Hepatocyte (in vitro differentiated cells): ENCODE measurements at regions not wholly inside any gene's neighbourhood (a gene's known extent, or its start where the extent isn't known, plus 50 kb on each side); places are given as distances from the start of the nearest gene placed in this dataset.

Experiments used
- DNase-seq: peaks from one replicate; pipeline ENCODE4 v3.0.0-alpha.2; 2016; ENCODE audit warnings: low spot score
- H2AFZ ChIP-seq: fragments of 200-600 bp; sonication (generic); 2 replicates; pipeline ENCODE4 v1.6.0; 2016; ENCODE audit warnings: antibody characterized with exemption, mild to moderate bottlenecking
- H3K27ac ChIP-seq: fragments of 200-600 bp; sonication (generic); 2 replicates; pipeline ENCODE4 v1.5.1; 2016; ENCODE audit warnings: mild to moderate bottlenecking
- H3K27me3 ChIP-seq: fragments of 200-600 bp; sonication (generic); 2 replicates; pipeline ENCODE4 v1.6.1; 2016
- H3K36me3 ChIP-seq: fragments of 200-600 bp; sonication (generic); replicated peaks from 2 replicates; pipeline ENCODE4 v1.5.1; 2016; ENCODE audit warnings: low read depth; ENCODE audit not compliant: insufficient read depth
- H3K4me1 ChIP-seq: fragments of 200-600 bp; sonication (generic); 2 replicates; pipeline ENCODE4 v1.5.1; 2016; ENCODE audit warnings: mild to moderate bottlenecking, moderate library complexity; ENCODE audit not compliant: insufficient read depth
- H3K4me2 ChIP-seq: fragments of 200-600 bp; sonication (generic); 2 replicates; pipeline ENCODE4 v1.6.0; 2016
- H3K4me3 ChIP-seq: fragments of 200-600 bp; sonication (generic); 2 replicates; pipeline ENCODE4 v1.5.1; 2016; ENCODE audit warnings: mild to moderate bottlenecking
- H3K79me2 ChIP-seq: fragments of 200-600 bp; sonication (generic); 2 replicates; pipeline ENCODE4 v1.6.0; 2017; ENCODE audit warnings: mild to moderate bottlenecking
- H3K9me2 ChIP-seq: fragments of 200-600 bp; sonication (generic); replicated peaks from 2 replicates; pipeline ENCODE4 v1.6.0; 2017; ENCODE audit warnings: mild to moderate bottlenecking; ENCODE audit not compliant: insufficient read depth
- H3K9me3 ChIP-seq: fragments of 200-600 bp; sonication (generic); 2 replicates; pipeline ENCODE4 v1.5.1; 2016; ENCODE audit warnings: low read depth, mild to moderate bottlenecking
- H4K20me1 ChIP-seq: fragments of 200-600 bp; sonication (generic); 2 replicates; pipeline ENCODE4 v1.6.0; 2016; ENCODE audit warnings: mild to moderate bottlenecking; ENCODE audit not compliant: insufficient read depth, poor library complexity, severe bottlenecking
- EZH2 ChIP-seq: fragments of 200-600 bp; sonication (generic); IDR thresholded peaks from 2 replicates; pipeline ENCODE4 v1.6.1; 2016; ENCODE audit warnings: antibody characterized with exemption, mild to moderate bottlenecking, borderline replicate concordance
- EZH2phosphoT487 ChIP-seq: fragments of 200-600 bp; sonication (generic); IDR thresholded peaks from one replicate; pipeline ENCODE4 v1.6.1; 2018; ENCODE audit warnings: antibody characterized with exemption, mild to moderate bottlenecking, low read depth, moderate library complexity; ENCODE audit not compliant: unreplicated experiment, severe bottlenecking
- WGBS: methylation state at CpG from one replicate; pipeline ENCODE4 v1.1.6; 2016; ENCODE audit warnings: low lambda C conversion rate; ENCODE audit errors: missing lambda C conversion rate; 5-methylcytosine and 5-hydroxymethylcytosine counted together
- TF ChIP-seq, protein P1 (sequence below): fragments of 200-600 bp; sonication (generic); IDR thresholded peaks from 2 replicates; pipeline ENCODE4 v1.5.1; 2016; ENCODE audit warnings: antibody characterized with exemption, mild to moderate bottlenecking; ENCODE audit not compliant: poor library complexity

- no peaks in the 10 kb centered on the region for H3K27me3 ChIP-seq
- no peaks in the 10 kb centered on the region for H3K9me2 ChIP-seq
- no peaks in the 10 kb centered on the region for H3K36me3 ChIP-seq
- TF ChIP-seq, protein P1, sequence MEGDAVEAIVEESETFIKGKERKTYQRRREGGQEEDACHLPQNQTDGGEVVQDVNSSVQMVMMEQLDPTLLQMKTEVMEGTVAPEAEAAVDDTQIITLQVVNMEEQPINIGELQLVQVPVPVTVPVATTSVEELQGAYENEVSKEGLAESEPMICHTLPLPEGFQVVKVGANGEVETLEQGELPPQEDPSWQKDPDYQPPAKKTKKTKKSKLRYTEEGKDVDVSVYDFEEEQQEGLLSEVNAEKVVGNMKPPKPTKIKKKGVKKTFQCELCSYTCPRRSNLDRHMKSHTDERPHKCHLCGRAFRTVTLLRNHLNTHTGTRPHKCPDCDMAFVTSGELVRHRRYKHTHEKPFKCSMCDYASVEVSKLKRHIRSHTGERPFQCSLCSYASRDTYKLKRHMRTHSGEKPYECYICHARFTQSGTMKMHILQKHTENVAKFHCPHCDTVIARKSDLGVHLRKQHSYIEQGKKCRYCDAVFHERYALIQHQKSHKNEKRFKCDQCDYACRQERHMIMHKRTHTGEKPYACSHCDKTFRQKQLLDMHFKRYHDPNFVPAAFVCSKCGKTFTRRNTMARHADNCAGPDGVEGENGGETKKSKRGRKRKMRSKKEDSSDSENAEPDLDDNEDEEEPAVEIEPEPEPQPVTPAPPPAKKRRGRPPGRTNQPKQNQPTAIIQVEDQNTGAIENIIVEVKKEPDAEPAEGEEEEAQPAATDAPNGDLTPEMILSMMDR = no peak
- TF ChIP-seq EZH2 = no peak
- no peak for TF ChIP-seq EZH2phosphoT487
- WGBS = 70% methylated on average over 8 of the region's 10 CpGs
- no peaks in the 10 kb centered on the region for H3K79me2 ChIP-seq
- H3K4me2 ChIP-seq = no peak overlapping the region
- H3K4me1 ChIP-seq = no peaks in the 10 kb centered on the region
- no peaks in the 10 kb centered on the region for H4K20me1 ChIP-seq
- H3K4me3 ChIP-seq = no peak overlapping the region
- H3K27ac ChIP-seq = no peak overlapping the region
- no peak overlapping the region for H2AFZ ChIP-seq
- DNase-seq = no peak
- H3K9me3 ChIP-seq = no peaks in the 10 kb centered on the region
These were observed 190.5 kb downstream of the SEC16B start for GRCh38 chr1:177779166-177779965.

- Histone ChIP-seq H3K9me3 (no peaks in the 10 kb centered on the region), H3K36me3 (no peaks in the 10 kb centered on the region), H2AFZ (no peak overlapping the region), H3K4me1 (no peaks in the 10 kb centered on the region), H4K20me1 (no peaks in the 10 kb centered on the region), H3K4me3 (no peak overlapping the region), H3K27me3 (no peaks in the 10 kb centered on the region), H3K79me2 (no peaks in the 10 kb centered on the region), H3K4me2 (no peak overlapping the region), H3K9me2 (no peaks in the 10 kb centered on the region), H3K27ac (no peak overlapping the region)
- TF ChIP-seq, protein P1 = no peak
- TF ChIP-seq EZH2 (no peak), EZH2phosphoT487 (no peak)
- DNase-seq = no peak
- WGBS = 81% methylated on average over 4 of the region's 4 CpGs
These were observed 193.9 kb downstream of the SEC16B start for GRCh38 chr1:177775924-177776323.

GRCh38 chr1:177772386-177772960 lies 197.4 kb downstream of the SEC16B start:
- WGBS = 93% methylated on average over 3 of the region's 3 CpGs
- Histone ChIP-seq H3K4me3 (no peak overlapping the region), H3K4me2 (no peak overlapping the region), H2AFZ (no peak overlapping the region), H3K9me2 (no peaks in the 10 kb centered on the region), H3K27me3 (no peaks in the 10 kb centered on the region), H3K4me1 (no peaks in the 10 kb centered on the region), H3K79me2 (no peaks in the 10 kb centered on the region), H3K36me3 (no peaks in the 10 kb centered on the region), H4K20me1 (no peaks in the 10 kb centered on the region), H3K9me3 (no peaks in the 10 kb centered on the region), H3K27ac (no peak overlapping the region)
- no peak for DNase-seq
- TF ChIP-seq, protein P1 = no peak
- no peak for TF ChIP-seq EZH2
- TF ChIP-seq EZH2phosphoT487 = no peak
